ENCODE measurements at regions not wholly inside any gene's neighbourhood (a gene's known extent, or its start where the extent isn't known, plus 50 kb on each side); places are given as distances from the start of the nearest gene placed in this dataset.
A peak's percentile ranks its signal among the peaks of the same experiment; 100 is the strongest.
"Not testable (repeated sequence)": the region's sequence is repeated elsewhere in the genome, so short reads cannot be mapped to it uniquely, and the experiment has no call there.

- peak; percentile 21 for DNase-seq
These were observed 51.5 kb downstream of the PPIAL4A start for GRCh38 chr1:120941066-120941465.

- DNase-seq: not testable (repeated sequence)
These were observed 52.3 kb downstream of the PPIAL4A start for GRCh38 chr1:120941836-120942217.

- peak; percentile 87 for DNase-seq
These were observed 52.8 kb downstream of the PPIAL4A start for GRCh38 chr1:120942218-120942944.

GRCh38 chr1:120942945-120943319 lies 53.4 kb downstream of the PPIAL4A start:
- DNase-seq: not testable (repeated sequence)

GRCh38 chr1:120944691-120945090 lies 55.1 kb downstream of the PPIAL4A start:
- DNase-seq: not testable (repeated sequence)

GRCh38 chr1:120945122-120945521 lies 55.6 kb downstream of the PPIAL4A start:
- DNase-seq: not testable (repeated sequence)

- not testable (repeated sequence) for DNase-seq
These were observed 57.5 kb downstream of the PPIAL4A start for GRCh38 chr1:120947114-120947513.

- not testable (repeated sequence) for DNase-seq
These were observed 60.2 kb downstream of the PPIAL4A start for GRCh38 chr1:120949724-120950123.

GRCh38 chr1:120950633-120951032 lies 61.1 kb downstream of the PPIAL4A start:
- DNase-seq: not testable (repeated sequence)

- DNase-seq: not testable (repeated sequence)
These were observed 61.5 kb downstream of the PPIAL4A start for GRCh38 chr1:120951100-120951499.

GRCh38 chr1:120952207-120952870 lies 62.8 kb downstream of the PPIAL4A start:
- DNase-seq: not testable (repeated sequence)

GRCh38 chr1:120952871-120953265 lies 63.3 kb downstream of the PPIAL4A start:
- DNase-seq: not testable (repeated sequence)

GRCh38 chr1:120954736-120955135 lies 65.2 kb downstream of the PPIAL4A start:
- no peak for DNase-seq

- DNase-seq: not testable (repeated sequence)
These were observed 66.4 kb downstream of the PPIAL4A start for GRCh38 chr1:120955961-120956360.

- not testable (repeated sequence) for DNase-seq
These were observed 76.4 kb downstream of the PPIAL4A start for GRCh38 chr1:120966018-120966417.

GRCh38 chr1:120972863-120973262 lies 83.3 kb downstream of the PPIAL4A start:
- DNase-seq: not testable (repeated sequence)

- DNase-seq: not testable (repeated sequence)
These were observed 84.3 kb downstream of the PPIAL4A start for GRCh38 chr1:120973836-120974235.

- DNase-seq: not testable (repeated sequence)
These were observed 87.7 kb downstream of the PPIAL4A start for GRCh38 chr1:120977279-120977678.

GRCh38 chr1:120981489-120982094 lies 92.0 kb downstream of the PPIAL4A start:
- not testable (repeated sequence) for DNase-seq

- DNase-seq: not testable (repeated sequence)
These were observed 105.0 kb downstream of the PPIAL4A start for GRCh38 chr1:120994614-120995013.

- DNase-seq: peak; percentile 52
These were observed 105.5 kb downstream of the PPIAL4A start for GRCh38 chr1:120995025-120995424.

GRCh38 chr1:121001090-121001726 lies 111.6 kb downstream of the PPIAL4A start:
- not testable (repeated sequence) for DNase-seq

- DNase-seq: not testable (repeated sequence)
These were observed 113.7 kb downstream of the PPIAL4A start for GRCh38 chr1:121003230-121003629.
